Activated CD4-positive, alpha-beta T cell treated with anti-CD3 and anti-CD28 coated beads, Interleukin-2, Interleukin-4, amounts not matched to agents 100 ng/mL and 50 ng/mL, durations not matched to agents 16 hours and 8 hours (primary cell): ENCODE measurements at regions not wholly inside any gene's neighbourhood (a gene's known extent, or its start where the extent isn't known, plus 50 kb on each side); places are given as distances from the start of the nearest gene placed in this dataset.

Experiments used
- DNase-seq: peaks from one replicate; pipeline ENCODE4 v3.0.0-alpha.2; 2020; ENCODE audit warnings: low spot score

GRCh38 chr13:71079638-71080037 is 787.4 kb downstream of the DACH1 start:
- no peak for DNase-seq

DNA sequence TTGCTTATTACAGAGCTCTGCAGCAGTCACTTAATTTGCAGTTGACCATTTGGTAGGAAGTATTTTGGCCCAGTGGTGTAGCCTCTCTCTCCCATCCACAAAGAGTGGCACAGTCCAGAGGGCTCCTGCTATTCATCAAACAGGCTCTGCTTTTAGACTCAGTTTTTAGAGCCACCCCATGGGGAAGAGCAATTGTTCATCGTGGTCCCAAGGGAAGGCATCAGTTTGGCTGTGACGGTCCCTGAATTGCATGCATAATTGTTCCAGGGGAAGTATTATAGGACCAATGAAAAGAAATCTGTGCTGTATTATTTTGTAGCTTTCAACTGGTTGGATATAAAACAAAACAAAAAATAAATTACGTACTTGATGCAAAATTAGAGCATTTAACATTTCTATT is 799.0 kb downstream of the DACH1 start:
- DNase-seq, result no peak

- DNase-seq, result no peak
Observed at GRCh38 chr13:71067165-71067815, 799.7 kb downstream of the DACH1 start.

- DNase-seq, result no peak
Observed at GRCh38 chr13:71056581-71056980, 810.4 kb downstream of the DACH1 start.

DNA sequence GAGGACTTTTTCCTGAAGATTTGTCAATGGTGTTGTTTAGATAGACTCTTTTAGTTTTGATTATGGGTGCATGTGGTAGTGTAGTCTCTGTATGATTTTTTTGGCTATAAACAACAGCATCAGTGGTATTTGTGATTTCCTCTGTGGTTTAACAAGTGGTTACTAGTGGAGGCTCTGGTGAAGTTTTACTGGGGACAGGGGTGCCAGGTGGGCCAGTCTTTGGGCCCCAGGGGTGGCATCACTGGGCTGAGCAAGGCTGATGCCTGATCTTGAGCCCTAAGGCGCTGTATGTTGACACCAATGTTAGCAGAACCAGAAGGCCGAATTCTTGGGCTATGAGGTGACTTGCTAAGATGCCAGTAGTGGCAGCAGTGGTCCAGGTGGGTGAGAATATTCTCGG is 811.4 kb downstream of the DACH1 start:
- DNase-seq, result no peak

DNA sequence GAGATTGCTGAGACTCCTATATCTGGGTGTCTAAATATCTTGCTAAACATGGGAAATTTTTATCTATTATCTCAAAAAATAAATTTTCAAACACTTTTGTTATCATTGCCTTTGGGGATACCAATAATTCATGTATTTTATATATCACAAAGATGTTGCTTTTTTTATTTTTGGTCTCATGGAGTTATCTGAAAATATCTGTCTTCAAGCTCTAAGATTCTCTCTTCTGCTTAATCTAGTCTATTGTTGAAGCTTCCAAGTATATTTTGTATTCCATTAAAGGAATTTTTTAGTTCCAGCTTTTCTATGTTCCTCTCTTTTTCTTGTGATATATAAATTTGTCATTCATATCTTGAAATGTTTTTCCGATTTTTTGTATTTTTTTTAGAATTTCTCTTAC is 812.0 kb downstream of the DACH1 start:
- no peak for DNase-seq

GRCh38 chr13:71054358-71054757 is 812.6 kb downstream of the DACH1 start:
- DNase-seq, result no peak

DNA sequence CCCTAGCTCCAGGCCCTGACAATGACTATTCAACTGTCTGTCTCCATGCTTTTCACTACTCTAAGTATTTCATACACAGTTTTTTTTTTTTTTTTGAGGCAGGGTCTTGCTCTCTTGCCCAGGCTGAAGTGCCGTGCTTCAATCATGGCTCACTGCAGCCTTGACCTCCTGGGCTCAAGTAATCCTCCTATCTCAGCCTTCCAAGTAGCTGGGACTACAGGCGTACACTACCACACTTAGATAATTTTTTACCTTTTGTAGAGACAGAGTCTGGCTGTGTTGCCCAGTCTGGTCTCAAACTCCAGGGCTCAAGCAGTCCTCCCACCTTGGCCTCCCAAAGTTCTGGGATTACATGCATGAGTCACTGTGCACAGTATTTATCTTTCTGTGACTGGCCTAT is 815.4 kb downstream of the DACH1 start:
- no peak for DNase-seq

DNA sequence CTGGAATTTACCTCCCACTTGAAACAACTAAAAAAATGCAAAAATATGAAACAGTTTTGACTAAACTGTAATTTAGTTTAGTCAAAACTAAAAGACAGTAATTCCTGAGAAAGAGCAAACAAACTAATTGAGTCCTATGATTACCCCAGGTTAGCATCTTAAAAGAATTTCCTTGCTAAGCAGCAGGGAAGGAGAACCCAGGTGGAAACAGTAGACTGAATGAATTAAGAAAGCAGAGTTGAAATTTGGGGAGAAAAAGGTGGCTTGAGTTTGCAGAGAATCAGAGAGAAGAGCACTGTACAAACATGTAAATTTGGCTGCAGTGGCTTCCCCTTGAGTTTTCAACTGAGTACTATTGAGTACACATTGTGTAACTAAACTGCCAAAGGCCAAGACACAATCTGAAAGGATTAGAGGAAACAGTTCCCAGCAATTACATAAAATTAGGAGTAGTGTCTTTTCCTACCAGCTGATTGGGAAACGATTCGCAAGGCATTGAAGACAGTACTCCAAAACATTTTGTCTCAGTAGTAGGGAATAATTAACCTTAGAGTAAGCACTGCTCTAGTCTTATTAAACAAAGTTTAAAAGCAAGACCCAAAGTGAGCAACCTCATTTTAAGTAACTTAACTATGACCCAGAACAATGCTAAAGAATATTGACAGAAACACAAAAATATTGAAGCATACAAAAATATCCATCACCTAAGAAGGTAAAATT is 820.5 kb downstream of the DACH1 start:
- no peak for DNase-seq

- no peak for DNase-seq
Observed at GRCh38 chr13:71045101-71045500, 821.9 kb downstream of the DACH1 start.

- DNase-seq, result no peak
Observed at GRCh38 chr13:71039440-71039839, 827.6 kb downstream of the DACH1 start.

DNA sequence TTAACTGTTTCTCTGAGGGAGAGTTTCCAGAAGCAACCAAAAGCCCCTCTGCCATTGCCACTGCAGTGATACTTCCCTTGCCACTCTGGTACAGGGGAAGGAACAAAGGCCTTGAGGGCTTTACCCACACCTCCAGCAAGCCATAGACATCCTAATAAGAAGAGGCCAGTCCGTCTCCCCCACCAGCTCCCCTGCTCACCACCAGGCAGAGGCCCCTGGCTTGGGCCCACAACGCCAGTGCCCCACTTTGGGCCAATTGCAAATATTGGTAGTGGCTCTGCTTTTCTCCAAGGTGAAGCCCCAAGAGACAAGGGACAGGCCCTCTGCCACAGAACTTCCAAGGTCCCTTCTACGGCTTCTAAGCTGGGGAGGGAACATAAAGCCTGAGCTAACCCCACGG is 833.0 kb downstream of the DACH1 start:
- no peak for DNase-seq

DNA sequence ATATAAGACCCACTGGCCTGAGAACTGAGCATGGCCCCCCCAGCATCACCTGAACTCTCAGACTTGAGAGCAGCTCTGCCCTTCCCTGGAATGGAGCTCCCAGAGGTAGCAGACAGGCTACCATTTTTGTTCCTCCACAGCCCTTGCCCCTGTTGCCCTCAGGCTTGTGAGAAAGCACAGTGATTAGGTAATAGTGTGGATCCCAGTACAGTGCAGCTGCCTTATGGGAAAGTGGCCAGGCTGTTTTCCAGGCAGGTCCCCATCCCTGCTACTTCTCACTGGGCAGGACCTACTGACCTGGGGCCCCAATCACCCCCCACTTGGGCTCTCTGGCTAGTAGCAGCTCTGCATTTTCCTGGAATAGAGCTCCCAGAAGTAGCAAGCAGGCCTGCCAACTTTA is 834.0 kb downstream of the DACH1 start:
- DNase-seq, result no peak

- no peak for DNase-seq
Observed at GRCh38 chr13:71030784-71031183, 836.2 kb downstream of the DACH1 start.

DNA sequence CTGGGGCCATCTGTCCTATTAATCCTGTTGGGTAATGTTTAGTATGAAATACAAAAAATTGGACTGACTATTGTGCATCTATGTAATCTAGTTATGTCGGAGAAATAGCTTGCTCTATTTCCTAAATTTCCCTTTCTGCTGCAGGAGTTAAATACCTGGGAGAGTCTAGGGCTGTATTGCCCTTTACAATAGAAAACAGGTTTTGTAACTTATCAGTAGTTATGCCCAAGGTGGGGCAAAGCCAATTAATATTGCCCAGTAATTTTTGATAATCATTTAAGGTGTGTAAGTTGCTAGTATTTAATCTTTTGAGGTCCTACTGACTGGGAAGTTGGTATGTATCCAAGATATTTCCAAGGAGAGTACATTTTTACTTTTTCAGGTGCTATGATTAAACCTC is 838.1 kb downstream of the DACH1 start:
- no peak for DNase-seq

DNA sequence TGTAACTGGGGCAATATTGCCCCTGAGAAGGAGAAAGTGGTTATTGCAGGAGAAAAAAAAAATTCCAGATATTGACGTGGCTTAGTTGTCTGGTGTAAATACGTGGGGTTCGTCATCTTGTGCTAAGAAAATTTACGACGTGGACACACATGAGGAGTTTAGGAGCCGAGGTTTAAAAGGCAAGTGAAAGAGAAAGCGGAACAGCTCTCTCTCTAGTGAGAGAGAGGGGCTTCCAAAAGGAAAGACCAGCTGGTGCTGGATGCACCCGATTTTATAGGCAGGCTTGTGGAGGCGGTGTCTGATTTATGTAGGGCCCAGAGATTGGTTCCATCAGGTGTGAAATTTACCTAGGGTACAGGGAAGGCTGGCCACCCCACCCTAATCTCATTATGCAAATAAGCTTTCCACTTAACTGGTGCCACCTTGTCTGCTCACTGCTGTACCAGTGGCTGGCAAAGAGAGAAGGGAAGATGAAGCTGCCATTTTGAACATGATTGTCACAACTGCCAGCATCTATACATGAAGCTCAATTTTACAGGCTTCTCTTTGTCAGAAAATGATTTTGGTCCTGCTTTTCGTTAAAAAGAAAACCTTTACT is 845.1 kb downstream of the DACH1 start:
- DNase-seq, result no peak

- no peak for DNase-seq
Observed at GRCh38 chr13:71018995-71019394, 848.0 kb downstream of the DACH1 start.

- DNase-seq, result no peak
Observed at GRCh38 chr13:71018544-71018943, 848.5 kb downstream of the DACH1 start.

- DNase-seq, result no peak
Observed at GRCh38 chr13:71017607-71018006, 849.4 kb downstream of the DACH1 start.

- no peak for DNase-seq
Observed at GRCh38 chr13:71015516-71015915, 851.5 kb downstream of the DACH1 start.

DNA sequence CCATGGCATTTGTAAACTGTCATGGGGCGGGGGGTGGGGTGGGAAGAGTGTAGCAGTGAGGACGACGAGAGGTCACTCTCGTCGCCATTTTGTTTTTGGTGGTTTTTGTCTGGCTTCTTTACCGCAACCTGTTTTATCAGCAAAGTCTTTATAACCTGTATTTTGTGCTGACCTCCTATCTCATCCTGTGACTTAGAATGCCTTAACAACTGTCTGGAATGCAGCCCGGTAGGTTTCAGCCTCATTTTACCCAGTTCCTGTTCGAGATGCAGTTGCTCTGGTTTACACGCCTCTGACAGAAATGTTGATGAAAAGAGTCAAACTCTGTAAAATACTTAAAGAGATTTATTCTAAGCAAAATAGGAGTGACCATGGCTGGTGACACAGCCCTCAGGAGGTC is 852.0 kb downstream of the DACH1 start:
- no peak for DNase-seq

DNA sequence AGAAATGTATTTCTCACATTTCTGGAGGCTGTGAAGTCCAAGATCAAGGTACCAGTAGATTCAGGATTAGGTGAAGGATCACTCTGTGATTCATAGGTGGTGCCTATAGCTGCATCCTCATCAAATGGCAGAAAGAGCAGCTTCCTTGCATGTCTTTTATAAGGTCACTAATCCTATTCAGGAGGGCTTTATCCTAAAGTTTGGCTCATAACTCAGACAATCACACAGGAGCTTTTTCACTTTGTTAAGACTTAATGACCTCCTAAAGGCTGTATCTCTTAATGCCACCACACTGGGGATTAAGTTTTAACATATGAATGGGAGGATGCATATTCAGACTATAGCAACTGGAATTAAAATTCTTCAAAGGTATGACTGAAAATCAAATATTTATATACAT is 861.1 kb downstream of the DACH1 start:
- DNase-seq, result no peak

GRCh38 chr13:70995338-70995737 is 871.7 kb downstream of the DACH1 start:
- no peak for DNase-seq

DNA sequence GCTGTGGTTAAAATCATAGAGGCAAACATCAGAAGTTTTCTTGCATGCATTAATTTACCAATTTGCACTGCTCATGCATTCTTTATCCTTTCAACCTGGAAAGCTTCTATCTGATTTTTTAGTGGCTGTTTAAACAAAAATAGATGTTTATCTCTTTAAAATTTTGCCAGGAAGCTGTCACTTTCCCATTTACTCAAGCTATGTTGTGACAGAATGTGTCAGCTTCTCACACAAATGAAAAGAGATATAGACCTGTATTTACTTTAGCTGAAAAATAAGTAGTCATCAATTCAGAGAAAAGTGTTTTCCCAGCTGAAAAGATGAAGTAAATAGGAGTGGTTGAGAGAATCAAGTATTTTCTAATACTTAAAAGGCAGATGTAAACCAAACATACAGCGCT is 872.8 kb downstream of the DACH1 start:
- no peak for DNase-seq
